ENCODE measurements at regions not wholly inside any gene's neighbourhood (a gene's known extent, or its start where the extent isn't known, plus 50 kb on each side); places are given as distances from the start of the nearest gene placed in this dataset.
A peak's percentile ranks its signal among the peaks of the same experiment; 100 is the strongest.
"Not testable (repeated sequence)": the region's sequence is repeated elsewhere in the genome, so short reads cannot be mapped to it uniquely, and the experiment has no call there.

GRCh38 chr2:189302274-189302948 lies 122.8 kb upstream of the COL5A2 start:
- no peak for ATAC-seq
- intact Hi-C loops (cut with DNase I), result no loop called here

GRCh38 chr2:189304360-189304759 lies 124.8 kb upstream of the COL5A2 start:
- intact Hi-C loops (cut with DNase I), result no loop called here
- DNase-seq (ENCODE audit: missing footprints), result no peak
- no peak for ATAC-seq

More at GRCh38 chr2:189302274-189302948, 122.8 kb upstream of the COL5A2 start:
- DNase-seq (ENCODE audit: missing footprints), result no peak

- DNase-seq (ENCODE audit: missing footprints) (no peak), ATAC-seq (no peak)
- intact Hi-C loops (cut with DNase I), result no loop called here
Observed at GRCh38 chr2:189305291-189305943, 125.9 kb upstream of the COL5A2 start.

- no peak for DNase-seq (ENCODE audit: missing footprints)
- ATAC-seq, result no peak
Observed at GRCh38 chr2:189306525-189306924, 127.0 kb upstream of the COL5A2 start.

GRCh38 chr2:189308056-189308790 lies 128.7 kb upstream of the COL5A2 start:
- intact Hi-C loops (cut with DNase I), result no loop called here
- no peak for ATAC-seq

More at GRCh38 chr2:189306525-189306924, 127.0 kb upstream of the COL5A2 start:
- intact Hi-C loops (cut with DNase I), result no loop called here

GRCh38 chr2:189309331-189309730 lies 129.8 kb upstream of the COL5A2 start:
- intact Hi-C loops (cut with DNase I), result no loop called here
- no peak for ATAC-seq
- DNase-seq (ENCODE audit: missing footprints), result no peak

More at GRCh38 chr2:189308056-189308790, 128.7 kb upstream of the COL5A2 start:
- no peak for DNase-seq (ENCODE audit: missing footprints)

GRCh38 chr2:189312211-189312610 lies 129.1 kb upstream of the WDR75 start:
- intact Hi-C loops (cut with DNase I), result no loop called here
- DNase-seq (ENCODE audit: missing footprints) (peak; percentile 46), ATAC-seq (no peak)

- DNase-seq (ENCODE audit: missing footprints) (no peak), ATAC-seq (no peak)
- intact Hi-C loops (cut with DNase I), result no loop called here
Observed at GRCh38 chr2:189312643-189313042, 128.6 kb upstream of the WDR75 start.

GRCh38 chr2:189318761-189319160 lies 122.5 kb upstream of the WDR75 start:
- DNase-seq (ENCODE audit: missing footprints) (no peak), ATAC-seq (no peak)
- intact Hi-C loops (cut with DNase I), result no loop called here

- ATAC-seq; intact Hi-C loops (cut with DNase I): not testable (repeated sequence)
- peak; percentile 62 for DNase-seq (ENCODE audit: missing footprints)
Observed at GRCh38 chr2:189319424-189319823, 121.8 kb upstream of the WDR75 start.

GRCh38 chr2:189327879-189328847 lies 113.1 kb upstream of the WDR75 start:
- intact Hi-C loops (cut with DNase I), result no loop called here
- DNase-seq (ENCODE audit: missing footprints) (no peak), ATAC-seq (peak; percentile 42)

GRCh38 chr2:189328848-189329245 lies 112.4 kb upstream of the WDR75 start:
- ATAC-seq (no peak), DNase-seq (ENCODE audit: missing footprints) (no peak)
- intact Hi-C loops (cut with DNase I), result no loop called here

- ATAC-seq (no peak), DNase-seq (ENCODE audit: missing footprints) (no peak)
- intact Hi-C loops (cut with DNase I), result no loop called here
Observed at GRCh38 chr2:189336276-189336975, 104.8 kb upstream of the WDR75 start.

GRCh38 chr2:189337656-189338055 lies 103.6 kb upstream of the WDR75 start:
- DNase-seq (ENCODE audit: missing footprints) (no peak), ATAC-seq (peak; percentile 95)
- intact Hi-C loops (cut with DNase I), result no loop called here

GRCh38 chr2:189338115-189338514 lies 103.2 kb upstream of the WDR75 start:
- no peak for DNase-seq (ENCODE audit: missing footprints)
- intact Hi-C loops (cut with DNase I), result no loop called here

GRCh38 chr2:189341077-189341476 lies 100.2 kb upstream of the WDR75 start:
- intact Hi-C loops (cut with DNase I), result no loop called here
- no peak for ATAC-seq
- no peak for DNase-seq (ENCODE audit: missing footprints)

More at GRCh38 chr2:189338115-189338514, 103.2 kb upstream of the WDR75 start:
- peak; percentile 40 for ATAC-seq

GRCh38 chr2:189344043-189344442 lies 97.2 kb upstream of the WDR75 start:
- DNase-seq (ENCODE audit: missing footprints) (no peak), ATAC-seq (no peak)
- intact Hi-C loops (cut with DNase I), result no loop called here

GRCh38 chr2:189347540-189347939 lies 93.7 kb upstream of the WDR75 start:
- intact Hi-C loops (cut with DNase I), result no loop called here
- DNase-seq (ENCODE audit: missing footprints), result no peak

More at GRCh38 chr2:189347540-189347939, 93.7 kb upstream of the WDR75 start:
- peak; percentile 83 for ATAC-seq
